SU-DHL-6 (cell line): ENCODE measurements at regions not wholly inside any gene's neighbourhood (a gene's known extent, or its start where the extent isn't known, plus 50 kb on each side); places are given as distances from the start of the nearest gene placed in this dataset.

ENCODE experiments used
- H2AFZ ChIP-seq: fragments of 200-600 bp; sonication (generic); 2 replicates; pipeline ENCODE4 v1.6.1; 2014; ENCODE audit warnings: low read depth, mild to moderate bottlenecking, moderate library complexity, mixed read lengths, antibody characterized with exemption, low read length; ENCODE audit not compliant: severe bottlenecking
- H3F3A ChIP-seq: fragments of 200-600 bp; shearing (Covaris generic); 2 replicates; pipeline ENCODE4 v1.6.0; 2016; ENCODE audit warnings: antibody characterized with exemption, mild to moderate bottlenecking; ENCODE audit not compliant: insufficient read depth
- H3K27ac ChIP-seq: fragments of 200-600 bp; sonication (generic); 2 replicates; pipeline ENCODE4 v1.5.1; 2016; ENCODE audit warnings: low read depth, mild to moderate bottlenecking, low read length, moderate library complexity, mixed read lengths
- H3K27me3 ChIP-seq: fragments of 200-600 bp; sonication (generic), shearing (Covaris generic); 2 replicates; pipeline ENCODE4 v1.6.0; 2014; ENCODE audit warnings: mild to moderate bottlenecking, low read length
- H3K36me3 ChIP-seq: fragments of 200-600 bp; sonication (generic); 2 replicates; pipeline ENCODE4 v1.6.1; 2014; ENCODE audit warnings: mild to moderate bottlenecking, low read length, mixed read lengths
- H3K4me2 ChIP-seq: fragments of 300-600, 200-600 bp; shearing (Covaris generic), sonication (generic); 2 replicates; pipeline ENCODE4 v1.6.0; 2014; ENCODE audit warnings: low read length, low read depth, mild to moderate bottlenecking; ENCODE audit not compliant: poor library complexity, severe bottlenecking
- H3K4me3 ChIP-seq: fragments of 200-600 bp; sonication (generic); 2 replicates; pipeline ENCODE4 v1.5.1; 2014; ENCODE audit warnings: antibody characterized with exemption, low read length, mild to moderate bottlenecking, mixed read lengths; ENCODE audit not compliant: insufficient read depth, poor library complexity, severe bottlenecking
- H3K79me2 ChIP-seq: fragments of 200-600 bp; sonication (generic); 2 replicates; pipeline ENCODE4 v1.6.1; 2014; ENCODE audit warnings: mild to moderate bottlenecking, low read length, moderate library complexity; ENCODE audit not compliant: insufficient read depth
- H3K9ac ChIP-seq: fragments of 200-600 bp; sonication (generic); 2 replicates; pipeline ENCODE4 v1.7.0; 2014; ENCODE audit warnings: mild to moderate bottlenecking, low read length
- H3K9me2 ChIP-seq: fragments of 200-600 bp; sonication (generic); replicated peaks from 2 replicates; pipeline ENCODE4 v1.6.1; 2014; ENCODE audit warnings: low read length; ENCODE audit not compliant: insufficient read depth
- H3K9me3 ChIP-seq: fragments of 200-600 bp; sonication (generic); 2 replicates; pipeline ENCODE4 v1.6.1; 2014; ENCODE audit warnings: low read length, mixed read lengths; ENCODE audit not compliant: insufficient read depth
- H4K20me1 ChIP-seq: fragments of 200-600 bp; sonication (generic); 2 replicates; pipeline ENCODE4 v1.6.1; 2014; ENCODE audit warnings: low read depth, mild to moderate bottlenecking, antibody characterized with exemption, low read length, moderate library complexity, mixed read lengths
- EZH2phosphoT487 ChIP-seq: fragments of 200-600 bp; sonication (generic), shearing (Covaris generic); conservative IDR thresholded peaks from 2 replicates; pipeline ENCODE4 v1.6.1; 2018; ENCODE audit warnings: mild to moderate bottlenecking, antibody characterized with exemption, low read length, moderate library complexity, mixed read lengths
- TF ChIP-seq, protein P1 (sequence below): fragments of 200-600 bp; sonication (generic); IDR thresholded peaks from one replicate; pipeline ENCODE4 v1.5.1; 2017; ENCODE audit warnings: antibody characterized with exemption, mild to moderate bottlenecking, low read length, moderate library complexity; ENCODE audit not compliant: insufficient read depth, poor library complexity, severe bottlenecking

DNA sequence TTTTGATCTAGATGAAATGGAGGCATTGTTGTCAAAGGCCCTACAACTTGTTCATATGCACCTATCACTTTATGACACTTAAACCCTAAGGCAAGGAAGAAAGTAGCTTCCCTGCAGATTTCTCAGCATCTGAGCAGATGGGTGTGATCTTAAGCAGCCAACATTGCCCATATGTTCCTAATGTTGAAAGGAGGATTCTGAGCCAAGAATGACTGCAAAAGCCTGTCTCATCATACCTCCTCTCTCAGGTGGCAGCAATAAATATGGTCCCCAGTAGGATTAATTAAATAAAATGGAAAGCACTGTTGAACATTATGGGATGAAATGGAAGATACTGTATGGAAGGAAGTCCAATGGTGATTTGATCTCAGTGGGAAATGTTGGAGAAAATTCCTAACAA is 538.1 kb upstream of the MAN1A1 start:
- Histone ChIP-seq H3F3A (no peaks in the 10 kb centered on the region), H3K9ac (no peak overlapping the region), H3K79me2 (no peaks in the 10 kb centered on the region), H3K27ac (no peak overlapping the region), H4K20me1 (no peaks in the 10 kb centered on the region), H2AFZ (no peak overlapping the region), H3K4me2 (no peak overlapping the region), H3K36me3 (no peaks in the 10 kb centered on the region), H3K9me2 (no peaks in the 10 kb centered on the region), H3K27me3 (no peaks in the 10 kb centered on the region), H3K9me3 (no peaks in the 10 kb centered on the region), H3K4me3 (no peak overlapping the region)
- TF ChIP-seq, protein P1, sequence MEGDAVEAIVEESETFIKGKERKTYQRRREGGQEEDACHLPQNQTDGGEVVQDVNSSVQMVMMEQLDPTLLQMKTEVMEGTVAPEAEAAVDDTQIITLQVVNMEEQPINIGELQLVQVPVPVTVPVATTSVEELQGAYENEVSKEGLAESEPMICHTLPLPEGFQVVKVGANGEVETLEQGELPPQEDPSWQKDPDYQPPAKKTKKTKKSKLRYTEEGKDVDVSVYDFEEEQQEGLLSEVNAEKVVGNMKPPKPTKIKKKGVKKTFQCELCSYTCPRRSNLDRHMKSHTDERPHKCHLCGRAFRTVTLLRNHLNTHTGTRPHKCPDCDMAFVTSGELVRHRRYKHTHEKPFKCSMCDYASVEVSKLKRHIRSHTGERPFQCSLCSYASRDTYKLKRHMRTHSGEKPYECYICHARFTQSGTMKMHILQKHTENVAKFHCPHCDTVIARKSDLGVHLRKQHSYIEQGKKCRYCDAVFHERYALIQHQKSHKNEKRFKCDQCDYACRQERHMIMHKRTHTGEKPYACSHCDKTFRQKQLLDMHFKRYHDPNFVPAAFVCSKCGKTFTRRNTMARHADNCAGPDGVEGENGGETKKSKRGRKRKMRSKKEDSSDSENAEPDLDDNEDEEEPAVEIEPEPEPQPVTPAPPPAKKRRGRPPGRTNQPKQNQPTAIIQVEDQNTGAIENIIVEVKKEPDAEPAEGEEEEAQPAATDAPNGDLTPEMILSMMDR = no peak
- no peak for TF ChIP-seq EZH2phosphoT487

DNA sequence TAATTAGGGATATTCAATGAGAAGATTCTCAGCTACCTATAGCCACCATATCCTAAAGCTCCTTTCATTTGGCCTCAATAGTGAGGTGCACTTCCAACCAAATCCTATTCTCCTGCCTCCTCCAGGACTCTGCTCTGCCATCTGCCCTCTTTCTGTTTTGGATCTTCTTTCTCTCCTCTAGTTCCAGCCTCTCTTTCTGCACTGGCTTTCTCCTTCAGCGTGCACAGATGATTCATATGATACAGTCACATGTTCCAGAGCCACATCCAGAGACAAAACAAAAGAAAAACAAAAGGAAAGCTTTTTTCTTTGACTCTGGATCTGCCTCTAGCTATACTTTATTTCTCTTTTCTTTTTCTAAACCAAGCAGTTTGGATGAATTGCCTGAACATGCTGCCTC is 531.9 kb upstream of the MAN1A1 start:
- TF ChIP-seq EZH2phosphoT487 = no peak
- TF ChIP-seq, protein P1 = no peak
- Histone ChIP-seq H3K4me3 (no peak overlapping the region), H3K27me3 (no peaks in the 10 kb centered on the region), H3K27ac (no peak overlapping the region), H3K9me3 (no peaks in the 10 kb centered on the region), H3K79me2 (no peaks in the 10 kb centered on the region), H4K20me1 (no peaks in the 10 kb centered on the region), H3F3A (no peaks in the 10 kb centered on the region), H3K36me3 (no peaks in the 10 kb centered on the region), H3K9me2 (no peaks in the 10 kb centered on the region), H3K9ac (no peak overlapping the region), H3K4me2 (no peak overlapping the region), H2AFZ (no peak overlapping the region)

DNA sequence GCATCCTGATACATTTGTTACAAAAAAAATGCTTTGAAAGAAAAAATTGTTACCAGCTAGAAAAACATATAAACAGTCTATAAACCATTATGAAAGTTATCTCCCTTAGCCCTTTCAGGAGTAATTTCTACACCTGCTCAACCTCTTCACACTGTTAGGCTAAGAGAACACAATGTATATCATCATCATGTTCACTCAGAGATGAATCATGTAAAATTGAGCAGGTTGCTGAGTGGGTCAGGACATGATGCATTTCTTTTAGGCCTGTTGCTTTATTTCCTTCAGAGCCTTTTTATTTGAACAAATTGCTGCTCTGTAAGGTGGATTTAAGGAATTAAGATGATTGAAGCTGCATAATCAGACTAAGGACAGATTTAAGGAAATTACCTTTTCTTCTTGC is 531.3 kb upstream of the MAN1A1 start:
- Histone ChIP-seq H3K4me3 (no peak overlapping the region), H3K27me3 (no peaks in the 10 kb centered on the region), H3K9me3 (no peaks in the 10 kb centered on the region), H3K4me2 (no peak overlapping the region), H3F3A (no peaks in the 10 kb centered on the region), H3K27ac (no peak overlapping the region), H3K79me2 (no peaks in the 10 kb centered on the region), H3K9ac (no peak overlapping the region), H3K9me2 (no peaks in the 10 kb centered on the region), H3K36me3 (no peaks in the 10 kb centered on the region), H2AFZ (no peak overlapping the region), H4K20me1 (no peaks in the 10 kb centered on the region)
- TF ChIP-seq EZH2phosphoT487 = no peak
- TF ChIP-seq, protein P1 = no peak
